HG03469 (cell line): ENCODE measurements at regions not wholly inside any gene's neighbourhood (a gene's known extent, or its start where the extent isn't known, plus 50 kb on each side); places are given as distances from the start of the nearest gene placed in this dataset.

ENCODE experiments used
- ATAC-seq: cut with Tn5 transposase; IDR thresholded peaks from one replicate; pipeline ENCODE4 v1.9.1; 2021; ENCODE audit warnings: mild to moderate bottlenecking, moderate library complexity, moderate number of reproducible peaks; ENCODE audit not compliant: unreplicated experiment

DNA sequence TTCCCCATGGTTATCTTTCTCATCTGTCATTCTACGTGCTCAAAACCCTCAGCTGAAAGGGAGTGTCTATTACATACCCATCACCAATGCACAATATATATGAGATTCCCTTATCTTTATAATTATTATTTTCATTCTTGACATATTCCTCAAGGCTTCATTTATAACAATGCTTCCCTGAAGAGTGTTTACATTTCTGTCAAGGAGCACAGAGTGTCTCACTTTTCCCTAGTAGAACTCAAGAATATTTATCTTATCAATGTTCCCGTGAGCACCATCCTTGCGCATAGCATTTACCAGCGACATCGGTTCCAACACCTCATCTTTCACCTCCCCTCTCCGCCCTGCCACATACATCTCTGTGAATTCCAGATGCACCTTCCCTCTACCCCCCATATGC, 250.6 kb downstream of the PLA2G4A start:
- ATAC-seq, result no peak

GRCh38 chr1:187091666-187092065, 262.9 kb downstream of the PLA2G4A start:
- no peak for ATAC-seq

DNA sequence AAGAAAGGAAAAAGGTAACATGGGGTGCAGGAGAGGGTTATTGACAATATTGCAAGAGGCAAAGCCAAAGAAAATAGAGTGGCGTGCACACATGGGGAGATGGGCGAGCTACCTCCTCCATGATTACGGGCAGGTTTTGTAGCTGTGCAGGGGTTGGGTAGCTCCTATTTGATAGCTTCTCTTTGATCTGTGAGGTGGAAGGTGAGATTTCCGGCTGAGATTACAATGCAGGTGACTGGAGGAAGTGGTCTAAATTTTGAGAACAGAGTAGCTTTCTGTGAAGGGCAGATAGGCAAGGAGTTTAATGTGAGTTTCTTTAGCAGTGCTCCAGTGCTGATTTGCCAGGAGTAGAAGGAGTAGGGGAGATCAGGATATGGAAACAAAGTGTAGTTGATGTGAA, 263.4 kb downstream of the PLA2G4A start:
- no peak for ATAC-seq

- ATAC-seq, result no peak
Observed at GRCh38 chr1:187096689-187097088, 267.9 kb downstream of the PLA2G4A start.

DNA sequence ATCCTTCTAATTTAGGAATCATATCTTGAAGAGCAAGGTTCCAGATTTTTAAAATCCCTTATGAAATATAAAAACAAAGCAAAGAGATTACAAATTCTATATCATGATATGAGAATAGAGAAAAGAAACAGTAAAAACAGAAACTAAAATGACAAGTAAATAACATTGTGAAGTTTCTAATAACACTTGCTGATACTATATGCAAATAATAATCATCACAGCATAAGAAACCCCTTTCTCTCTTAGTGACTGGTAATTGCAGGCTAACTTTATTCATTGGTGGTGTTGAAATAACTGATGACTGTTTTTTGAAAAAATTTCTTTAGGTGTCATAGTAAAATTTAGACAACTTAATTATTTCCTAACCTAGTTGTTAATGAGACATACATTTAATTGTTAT, 281.6 kb downstream of the PLA2G4A start:
- ATAC-seq, result no peak

- ATAC-seq, result no peak
Observed at GRCh38 chr1:187114792-187115191, 286.0 kb downstream of the PLA2G4A start.

DNA sequence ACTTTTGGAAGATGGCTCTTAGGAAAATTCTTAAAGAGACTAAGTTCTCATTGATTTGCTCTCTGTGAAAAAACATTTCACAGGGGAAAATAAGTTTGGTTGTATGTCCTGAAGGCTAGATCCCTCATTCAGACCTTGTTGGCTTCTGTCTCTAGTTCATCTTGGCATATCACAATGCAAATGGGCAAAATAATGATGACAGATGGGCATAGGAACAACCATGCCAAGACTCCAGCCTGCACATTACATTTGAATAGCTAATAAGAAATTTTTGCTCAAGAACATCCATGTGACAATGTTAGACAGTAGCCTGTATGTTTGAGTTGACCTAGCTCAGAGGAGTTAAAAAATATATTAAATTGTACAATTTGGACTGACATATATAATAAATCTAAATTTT, 292.9 kb downstream of the PLA2G4A start:
- no peak for ATAC-seq

DNA sequence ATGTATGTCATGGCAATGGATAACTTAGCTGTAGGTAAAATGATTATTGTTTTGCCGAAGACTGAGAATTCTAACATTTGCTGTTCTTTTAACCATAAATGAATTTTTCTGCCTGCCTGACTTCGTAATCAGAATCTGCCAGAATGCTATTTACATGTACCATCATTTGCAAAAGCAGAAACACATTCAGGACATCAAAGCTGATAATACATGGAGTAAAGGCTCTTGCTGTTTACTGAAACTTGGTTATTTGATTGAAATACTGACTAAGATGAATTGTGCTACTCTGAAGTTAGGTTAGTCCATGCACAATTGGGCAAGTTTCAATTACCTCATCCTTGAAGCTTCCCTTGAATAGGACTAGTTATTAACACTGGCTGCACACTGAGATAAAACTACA, 293.8 kb downstream of the PLA2G4A start:
- ATAC-seq, result no peak

- ATAC-seq, result no peak
Observed at GRCh38 chr1:187129132-187129531, 300.4 kb downstream of the PLA2G4A start.

- ATAC-seq, result no peak
Observed at GRCh38 chr1:187143783-187144182, 315.0 kb downstream of the PLA2G4A start.

- no peak for ATAC-seq
Observed at GRCh38 chr1:187146388-187146787, 317.6 kb downstream of the PLA2G4A start.

DNA sequence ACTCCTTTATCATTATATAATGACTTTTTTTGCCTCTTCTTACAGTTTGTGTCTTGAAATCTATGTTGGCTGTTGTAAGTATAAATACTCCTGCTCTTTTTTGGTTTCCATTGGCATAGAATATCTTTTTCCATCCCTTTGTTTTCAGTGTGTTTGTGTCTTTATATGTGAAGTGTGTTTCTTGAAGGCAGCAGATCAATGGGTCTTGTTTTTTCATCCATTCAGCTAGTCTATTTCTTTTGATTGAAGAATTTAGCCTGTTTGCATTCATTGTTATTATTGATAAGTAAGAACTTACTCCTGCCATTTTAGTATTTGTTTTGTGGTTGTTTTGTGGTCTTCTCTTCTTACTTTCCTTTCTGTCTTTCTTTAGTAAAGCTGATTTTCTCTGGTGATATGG, 322.8 kb downstream of the PLA2G4A start:
- no peak for ATAC-seq

GRCh38 chr1:187153047-187153446, 324.3 kb downstream of the PLA2G4A start:
- no peak for ATAC-seq

GRCh38 chr1:187157115-187157514, 328.4 kb downstream of the PLA2G4A start:
- ATAC-seq, result no peak

DNA sequence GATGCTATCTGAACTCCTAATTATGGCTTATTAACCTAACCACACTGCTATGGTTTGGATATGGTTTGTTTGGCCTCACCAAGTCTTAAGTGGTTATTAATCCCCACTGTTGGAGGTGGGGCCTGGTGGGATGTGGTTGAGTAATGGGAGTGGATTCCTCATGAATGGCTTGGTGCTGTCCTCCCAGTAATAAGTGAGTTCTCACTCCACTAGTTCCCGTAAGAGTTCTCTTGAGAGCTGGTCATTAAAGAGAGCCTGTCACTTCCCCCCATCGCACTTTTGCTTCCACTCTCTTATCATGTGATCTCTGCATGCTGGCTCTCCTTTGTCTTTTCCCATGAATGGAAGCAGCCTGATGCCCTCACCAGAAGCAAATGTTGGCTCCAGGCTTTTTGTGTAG, 328.8 kb downstream of the PLA2G4A start:
- no peak for ATAC-seq

- ATAC-seq, result no peak
Observed at GRCh38 chr1:187167555-187167954, 338.8 kb downstream of the PLA2G4A start.

DNA sequence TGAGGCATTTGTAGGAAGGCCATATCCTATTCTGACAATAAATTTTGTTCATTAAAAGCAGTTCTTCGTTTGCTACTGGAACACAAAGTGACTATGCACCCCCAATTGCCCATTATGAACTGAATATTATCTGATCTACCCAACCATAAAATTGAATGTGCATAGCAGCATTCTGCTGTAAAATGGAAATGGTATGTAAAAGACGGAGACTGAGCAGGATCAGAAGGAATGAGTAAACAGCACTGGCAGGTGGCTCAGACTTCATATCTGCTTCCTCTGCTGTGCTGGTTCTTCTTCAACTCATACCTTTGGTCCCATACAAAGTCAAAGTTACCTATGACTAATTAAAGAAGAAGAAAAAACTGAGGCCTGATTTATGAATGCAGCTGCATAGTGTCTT, 339.5 kb downstream of the PLA2G4A start:
- no peak for ATAC-seq

GRCh38 chr1:187185389-187185788, 356.6 kb downstream of the PLA2G4A start:
- ATAC-seq, result no peak

GRCh38 chr1:187197685-187198084, 368.9 kb downstream of the PLA2G4A start:
- ATAC-seq, result no peak

- ATAC-seq, result no peak
Observed at GRCh38 chr1:187203257-187203656, 374.5 kb downstream of the PLA2G4A start.

DNA sequence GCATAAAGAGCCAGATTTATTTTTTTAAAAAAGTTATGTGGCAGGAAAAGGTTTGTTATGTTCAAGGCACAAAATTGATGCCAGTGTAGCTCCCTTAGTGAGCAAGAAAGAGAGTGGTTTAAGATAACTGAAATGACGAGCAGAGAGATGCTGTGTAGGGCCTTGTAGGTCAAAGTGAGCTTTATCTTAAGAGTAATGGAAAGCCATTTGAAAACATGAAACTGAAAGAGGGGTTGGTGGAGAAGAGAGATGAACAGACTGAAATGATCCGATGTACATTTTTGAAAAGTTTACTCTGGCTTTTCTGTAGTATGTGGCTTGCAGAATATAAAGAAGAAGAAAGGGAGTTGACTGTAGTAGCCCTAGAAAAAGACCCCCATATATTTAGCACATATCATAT, 383.6 kb downstream of the PLA2G4A start:
- ATAC-seq, result no peak

DNA sequence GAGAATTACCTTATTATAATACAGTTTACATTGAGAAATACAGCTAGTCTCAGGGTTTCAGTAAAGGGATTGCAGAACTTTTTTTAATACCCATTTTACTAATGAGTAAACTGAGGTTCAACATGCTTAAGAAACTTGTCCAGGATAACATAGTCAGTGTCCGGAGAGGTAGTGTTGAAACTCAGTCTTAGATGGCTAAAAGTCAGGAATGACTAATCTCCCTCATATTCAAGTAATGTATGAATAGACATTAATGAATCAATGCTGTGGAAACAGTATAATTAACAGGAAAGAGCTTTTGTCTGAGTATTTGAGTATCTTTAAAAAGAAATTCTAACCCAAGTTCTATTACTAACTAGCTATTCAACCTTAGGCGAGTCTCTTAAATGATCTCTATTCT, 397.6 kb downstream of the PLA2G4A start:
- ATAC-seq, result no peak

GRCh38 chr1:187228790-187229189, 400.0 kb downstream of the PLA2G4A start:
- ATAC-seq, result no peak

- ATAC-seq, result no peak
Observed at GRCh38 chr1:187229496-187229895, 400.7 kb downstream of the PLA2G4A start.
